WTC11 (cell line): ENCODE measurements at regions not wholly inside any gene's neighbourhood (a gene's known extent, or its start where the extent isn't known, plus 50 kb on each side); places are given as distances from the start of the nearest gene placed in this dataset.

ENCODE experiments used
- AFF4 ChIP-seq: sonication (generic); formaldehyde crosslinking; IDR thresholded peaks from 2 replicates; pipeline ENCODE4 v1.8.1; 2023; ENCODE audit warnings: mild to moderate bottlenecking, missing genetic modification reagents, borderline replicate concordance
- AR ChIP-seq: fragments of 250-450 bp; sonication (Bioruptor Pico); IDR thresholded peaks from 2 replicates; pipeline ENCODE4 v1.9.0; 2021; ENCODE audit warnings: mild to moderate bottlenecking
- ELF4 ChIP-seq: sonication (generic); formaldehyde crosslinking; IDR thresholded peaks from 2 replicates; pipeline ENCODE4 v1.8.1; 2022; ENCODE audit warnings: low read depth, mild to moderate bottlenecking, moderate library complexity, missing genetic modification reagents
- GTF2I ChIP-seq: fragments of 250-450 bp; sonication (Bioruptor Pico); conservative IDR thresholded peaks from 2 replicates; pipeline ENCODE4 v1.4.0; 2021; ENCODE audit warnings: mild to moderate bottlenecking
- HMGXB4 ChIP-seq: sonication (generic); formaldehyde crosslinking; IDR thresholded peaks from 2 replicates; pipeline ENCODE4 v1.8.1; 2023; ENCODE audit warnings: mild to moderate bottlenecking, moderate library complexity, missing genetic modification reagents
- IRF2 ChIP-seq: sonication (generic); formaldehyde crosslinking; IDR thresholded peaks from 2 replicates; pipeline ENCODE4 v1.8.0; 2022; ENCODE audit warnings: low read depth, missing genetic modification reagents, borderline replicate concordance
- KAT7 ChIP-seq: sonication (generic); formaldehyde crosslinking; IDR thresholded peaks from 2 replicates; pipeline ENCODE4 v1.8.1; 2023; ENCODE audit warnings: missing genetic modification reagents, mild to moderate bottlenecking, borderline replicate concordance
- MLX ChIP-seq: sonication (generic); formaldehyde crosslinking; IDR thresholded peaks from 2 replicates; pipeline ENCODE4 v1.8.1; 2023; ENCODE audit warnings: mild to moderate bottlenecking, missing genetic modification reagents, moderate library complexity
- PRDM15 ChIP-seq: sonication (generic); formaldehyde crosslinking; IDR thresholded peaks from 2 replicates; pipeline ENCODE4 v1.8.0; 2022; ENCODE audit warnings: missing genetic modification reagents
- TP53 ChIP-seq: sonication (generic); formaldehyde crosslinking; IDR thresholded peaks from 2 replicates; pipeline ENCODE4 v1.8.1; 2023; ENCODE audit warnings: mild to moderate bottlenecking, missing genetic modification reagents
- ZBTB21 ChIP-seq: sonication (generic); formaldehyde crosslinking; IDR thresholded peaks from 2 replicates; pipeline ENCODE4 v1.8.1; 2023; ENCODE audit warnings: mild to moderate bottlenecking, missing genetic modification reagents, borderline replicate concordance
- ZNF425 ChIP-seq: fragments of 250-450 bp; sonication (Bioruptor Pico); conservative IDR thresholded peaks from 2 replicates; pipeline ENCODE4 v1.9.0; 2021; ENCODE audit warnings: mild to moderate bottlenecking

GRCh38 chr2:145650226-145650625 is 1130.3 kb upstream of the ZEB2 start (continued):
- TF ChIP-seq PRDM15 (CRISPR knock-in tag): no peak
- no peak for TF ChIP-seq AR
- no peak for TF ChIP-seq TP53 (CRISPR knock-in tag)
- TF ChIP-seq ZNF425 (CRISPR knock-in tag): no peak
- TF ChIP-seq ZBTB21: no peak
- no peak for TF ChIP-seq KAT7 (CRISPR knock-in tag)
- no peak for TF ChIP-seq IRF2
- no peak for TF ChIP-seq AFF4 (CRISPR knock-in tag)
- no peak for TF ChIP-seq HMGXB4
- no peak for TF ChIP-seq GTF2I
- no peak for TF ChIP-seq MLX (CRISPR knock-in tag)
- TF ChIP-seq ELF4 (CRISPR knock-in tag): no peak
